ENCODE measurements at regions not wholly inside any gene's neighbourhood (a gene's known extent, or its start where the extent isn't known, plus 50 kb on each side); places are given as distances from the start of the nearest gene placed in this dataset.

DNA sequence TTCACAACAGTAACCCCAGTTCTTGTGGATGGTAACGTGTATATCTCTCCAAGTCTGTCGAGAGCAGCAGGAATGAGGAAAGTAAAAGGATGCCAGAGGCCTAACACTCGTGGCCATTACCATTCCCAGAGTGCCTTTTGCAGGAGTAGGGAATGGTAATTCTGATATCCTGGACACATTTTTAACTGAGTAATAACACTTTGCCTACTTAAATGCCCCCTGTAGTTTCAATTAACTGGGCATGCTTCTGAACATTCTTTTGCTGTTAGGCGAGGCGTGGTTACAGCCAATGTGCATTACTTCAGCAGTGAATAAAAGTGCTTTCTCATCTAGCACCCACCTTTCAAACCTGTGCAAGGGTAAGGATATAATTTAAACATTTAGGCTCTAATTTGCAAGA, 258.5 kb upstream of the ADGRL2 start:
- no peak for DNase-seq (ENCODE audit: low spot score)
- no peaks in the 10 kb centered on the region for H3K4me1 ChIP-seq (ENCODE audit: control insufficient read depth in 4 of 4, insufficient read depth in 4 of 4, low read length in 3 of 4)
- H3K4me3 ChIP-seq (ENCODE audit: low read depth in 1 of 3, low read length in 3 of 3): no peak overlapping the region
- WGBS: 88% methylated on average over 5 of the region's 5 CpGs
- no peaks in the 10 kb centered on the region for H3K9me3 ChIP-seq (ENCODE audit: control insufficient read depth in 4 of 4, low read length in 3 of 4)
- TF ChIP-seq, protein P1, sequence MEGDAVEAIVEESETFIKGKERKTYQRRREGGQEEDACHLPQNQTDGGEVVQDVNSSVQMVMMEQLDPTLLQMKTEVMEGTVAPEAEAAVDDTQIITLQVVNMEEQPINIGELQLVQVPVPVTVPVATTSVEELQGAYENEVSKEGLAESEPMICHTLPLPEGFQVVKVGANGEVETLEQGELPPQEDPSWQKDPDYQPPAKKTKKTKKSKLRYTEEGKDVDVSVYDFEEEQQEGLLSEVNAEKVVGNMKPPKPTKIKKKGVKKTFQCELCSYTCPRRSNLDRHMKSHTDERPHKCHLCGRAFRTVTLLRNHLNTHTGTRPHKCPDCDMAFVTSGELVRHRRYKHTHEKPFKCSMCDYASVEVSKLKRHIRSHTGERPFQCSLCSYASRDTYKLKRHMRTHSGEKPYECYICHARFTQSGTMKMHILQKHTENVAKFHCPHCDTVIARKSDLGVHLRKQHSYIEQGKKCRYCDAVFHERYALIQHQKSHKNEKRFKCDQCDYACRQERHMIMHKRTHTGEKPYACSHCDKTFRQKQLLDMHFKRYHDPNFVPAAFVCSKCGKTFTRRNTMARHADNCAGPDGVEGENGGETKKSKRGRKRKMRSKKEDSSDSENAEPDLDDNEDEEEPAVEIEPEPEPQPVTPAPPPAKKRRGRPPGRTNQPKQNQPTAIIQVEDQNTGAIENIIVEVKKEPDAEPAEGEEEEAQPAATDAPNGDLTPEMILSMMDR (IDR thresholded peaks at IDR 0.05; ENCODE audit: low read depth, low read length, missing input control): no peak
- TF ChIP-seq, protein P2, sequence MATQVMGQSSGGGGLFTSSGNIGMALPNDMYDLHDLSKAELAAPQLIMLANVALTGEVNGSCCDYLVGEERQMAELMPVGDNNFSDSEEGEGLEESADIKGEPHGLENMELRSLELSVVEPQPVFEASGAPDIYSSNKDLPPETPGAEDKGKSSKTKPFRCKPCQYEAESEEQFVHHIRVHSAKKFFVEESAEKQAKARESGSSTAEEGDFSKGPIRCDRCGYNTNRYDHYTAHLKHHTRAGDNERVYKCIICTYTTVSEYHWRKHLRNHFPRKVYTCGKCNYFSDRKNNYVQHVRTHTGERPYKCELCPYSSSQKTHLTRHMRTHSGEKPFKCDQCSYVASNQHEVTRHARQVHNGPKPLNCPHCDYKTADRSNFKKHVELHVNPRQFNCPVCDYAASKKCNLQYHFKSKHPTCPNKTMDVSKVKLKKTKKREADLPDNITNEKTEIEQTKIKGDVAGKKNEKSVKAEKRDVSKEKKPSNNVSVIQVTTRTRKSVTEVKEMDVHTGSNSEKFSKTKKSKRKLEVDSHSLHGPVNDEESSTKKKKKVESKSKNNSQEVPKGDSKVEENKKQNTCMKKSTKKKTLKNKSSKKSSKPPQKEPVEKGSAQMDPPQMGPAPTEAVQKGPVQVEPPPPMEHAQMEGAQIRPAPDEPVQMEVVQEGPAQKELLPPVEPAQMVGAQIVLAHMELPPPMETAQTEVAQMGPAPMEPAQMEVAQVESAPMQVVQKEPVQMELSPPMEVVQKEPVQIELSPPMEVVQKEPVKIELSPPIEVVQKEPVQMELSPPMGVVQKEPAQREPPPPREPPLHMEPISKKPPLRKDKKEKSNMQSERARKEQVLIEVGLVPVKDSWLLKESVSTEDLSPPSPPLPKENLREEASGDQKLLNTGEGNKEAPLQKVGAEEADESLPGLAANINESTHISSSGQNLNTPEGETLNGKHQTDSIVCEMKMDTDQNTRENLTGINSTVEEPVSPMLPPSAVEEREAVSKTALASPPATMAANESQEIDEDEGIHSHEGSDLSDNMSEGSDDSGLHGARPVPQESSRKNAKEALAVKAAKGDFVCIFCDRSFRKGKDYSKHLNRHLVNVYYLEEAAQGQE (IDR thresholded peaks at IDR 0.05): no peak
- TF ChIP-seq FOXA2 (IDR thresholded peaks at IDR 0.05) (no peak), GABPA (IDR thresholded peaks at IDR 0.05 in 1 of 2, conservative IDR thresholded peaks at IDR 0.05 in 1 of 2) (no peak), RAD21 (IDR thresholded peaks at IDR 0.05) (no peak), RXRA (IDR thresholded peaks at IDR 0.05) (no peak), NR2F2 (IDR thresholded peaks at IDR 0.05) (no peak)
- TF ChIP-seq, protein P3, sequence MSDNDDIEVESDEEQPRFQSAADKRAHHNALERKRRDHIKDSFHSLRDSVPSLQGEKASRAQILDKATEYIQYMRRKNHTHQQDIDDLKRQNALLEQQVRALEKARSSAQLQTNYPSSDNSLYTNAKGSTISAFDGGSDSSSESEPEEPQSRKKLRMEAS (IDR thresholded peaks at IDR 0.05): no peak
- no peak overlapping the region for H3K27ac ChIP-seq (ENCODE audit: low read depth in 1 of 2, low read length in 2 of 2)
- no peak overlapping the region for H3K9ac ChIP-seq (ENCODE audit: low read depth in 1 of 2, low read length in 2 of 2)
- no peaks in the 10 kb centered on the region for H3K36me3 ChIP-seq (ENCODE audit: control insufficient read depth in 4 of 4, insufficient read depth in 3 of 4, low read depth in 1 of 4, low read length in 3 of 4)
- H3K27me3 ChIP-seq (ENCODE audit: control insufficient read depth in 4 of 4, insufficient read depth in 4 of 4, low read length in 3 of 4): no peaks in the 10 kb centered on the region

DNA sequence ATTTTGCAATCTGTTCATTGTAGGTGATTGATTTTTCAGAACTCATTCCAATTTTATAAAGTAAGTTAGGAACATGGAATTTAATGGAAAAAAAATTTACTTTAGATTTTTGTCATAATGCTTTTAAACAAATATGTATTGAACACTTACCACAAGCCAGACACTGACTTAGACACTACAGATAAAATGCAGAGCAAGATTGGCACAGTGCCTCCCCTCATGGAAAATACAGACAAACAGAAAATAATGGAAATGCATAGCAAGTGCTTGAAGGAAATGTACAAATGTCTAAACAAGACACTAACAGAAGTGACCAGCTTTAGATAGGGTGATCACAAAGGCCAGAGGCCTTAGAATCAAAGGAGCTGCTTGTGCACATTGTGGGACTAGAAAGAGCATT, 260.5 kb upstream of the ADGRL2 start:
- no peaks in the 10 kb centered on the region for H3K9me3 ChIP-seq (ENCODE audit: control insufficient read depth in 4 of 4, low read length in 3 of 4)
- H3K4me3 ChIP-seq (ENCODE audit: low read depth in 1 of 3, low read length in 3 of 3): no peak overlapping the region
- H3K27ac ChIP-seq (ENCODE audit: low read depth in 1 of 2, low read length in 2 of 2): no peak overlapping the region
- no peak overlapping the region for H3K9ac ChIP-seq (ENCODE audit: low read depth in 1 of 2, low read length in 2 of 2)
- DNase-seq (ENCODE audit: low spot score): no peak
- H3K36me3 ChIP-seq (ENCODE audit: control insufficient read depth in 4 of 4, insufficient read depth in 3 of 4, low read depth in 1 of 4, low read length in 3 of 4): no peaks in the 10 kb centered on the region
- no peaks in the 10 kb centered on the region for H3K4me1 ChIP-seq (ENCODE audit: control insufficient read depth in 4 of 4, insufficient read depth in 4 of 4, low read length in 3 of 4)
- no peaks in the 10 kb centered on the region for H3K27me3 ChIP-seq (ENCODE audit: control insufficient read depth in 4 of 4, insufficient read depth in 4 of 4, low read length in 3 of 4)
- TF ChIP-seq, protein P2 (IDR thresholded peaks at IDR 0.05): no peak
- TF ChIP-seq EGR1 (IDR thresholded peaks at IDR 0.05; ENCODE audit: low read depth in 2 of 2) (no peak), YY1 (IDR thresholded peaks at IDR 0.05) (no peak), HNF4G (IDR thresholded peaks at IDR 0.05) (no peak), RAD21 (IDR thresholded peaks at IDR 0.05) (no peak), RXRA (IDR thresholded peaks at IDR 0.05) (no peak), GABPA (IDR thresholded peaks at IDR 0.05 in 1 of 2, conservative IDR thresholded peaks at IDR 0.05 in 1 of 2) (no peak), SP1 (IDR thresholded peaks at IDR 0.05) (no peak)
- TF ChIP-seq, protein P1 (IDR thresholded peaks at IDR 0.05; ENCODE audit: low read depth, low read length, missing input control): no peak
- TF ChIP-seq, protein P3 (IDR thresholded peaks at IDR 0.05): no peak

All from liver (tissue), 8 donors.